Cardiac fibroblast (primary cell): ENCODE measurements at regions not wholly inside any gene's neighbourhood (a gene's known extent, or its start where the extent isn't known, plus 50 kb on each side); places are given as distances from the start of the nearest gene placed in this dataset.

Experiments used
- DNase-seq, 2 donors: peaks; one replicate each; pipeline versions ENCODE4 v3.0.0 to v3.0.0-alpha.2; 2010; ENCODE audit warnings: low read depth in 2 of 2
- H3K4me3 ChIP-seq, 2 donors: replicated peaks in 1 of 2; 1 replicate in 1 of 2; 2 replicates in 1 of 2; pipeline ENCODE4 v1.5.1; 2011; ENCODE audit warnings: low read depth in 2 of 2, low read length in 2 of 2, mild to moderate bottlenecking in 2 of 2, moderate library complexity in 1 of 2
- CTCF ChIP-seq: IDR thresholded peaks from one replicate; pipeline ENCODE4 v1.5.1; 2011; ENCODE audit warnings: low read depth, mild to moderate bottlenecking, low read length, inconsistent platforms

- no peak for TF ChIP-seq CTCF
- H3K4me3 ChIP-seq: no peak overlapping the region
- peak in 1 of 2 donors; percentile 11 for DNase-seq
Observed at GRCh38 chr5:142388696-142389095, 63.9 kb upstream of the SPRY4 start.

- DNase-seq: no peak
- TF ChIP-seq CTCF: no peak
- H3K4me3 ChIP-seq: no peak overlapping the region
Observed at GRCh38 chr5:142387024-142387682, 62.3 kb upstream of the SPRY4 start.

- no peak for DNase-seq
- TF ChIP-seq CTCF: no peak
- no peak overlapping the region for H3K4me3 ChIP-seq
Observed at GRCh38 chr5:142386137-142387023, 61.6 kb upstream of the SPRY4 start.

- DNase-seq: peak; percentile 37 to 80
- no peak overlapping the region for H3K4me3 ChIP-seq
- TF ChIP-seq CTCF: no peak
Observed at GRCh38 chr5:142385194-142385593, 60.4 kb upstream of the SPRY4 start.

GRCh38 chr5:142384014-142384413 lies 59.2 kb upstream of the SPRY4 start:
- no peak overlapping the region for H3K4me3 ChIP-seq
- DNase-seq: no peak
- no peak for TF ChIP-seq CTCF

GRCh38 chr5:142382186-142382585 lies 57.4 kb upstream of the SPRY4 start:
- no peak for DNase-seq
- no peak for TF ChIP-seq CTCF

More at GRCh38 chr5:142382186-142382585, 57.4 kb upstream of the SPRY4 start:
- no peak overlapping the region for H3K4me3 ChIP-seq
